ENCODE measurements at regions not wholly inside any gene's neighbourhood (a gene's known extent, or its start where the extent isn't known, plus 50 kb on each side); places are given as distances from the start of the nearest gene placed in this dataset.
A peak's percentile ranks its signal among the peaks of the same experiment; 100 is the strongest.

DNA sequence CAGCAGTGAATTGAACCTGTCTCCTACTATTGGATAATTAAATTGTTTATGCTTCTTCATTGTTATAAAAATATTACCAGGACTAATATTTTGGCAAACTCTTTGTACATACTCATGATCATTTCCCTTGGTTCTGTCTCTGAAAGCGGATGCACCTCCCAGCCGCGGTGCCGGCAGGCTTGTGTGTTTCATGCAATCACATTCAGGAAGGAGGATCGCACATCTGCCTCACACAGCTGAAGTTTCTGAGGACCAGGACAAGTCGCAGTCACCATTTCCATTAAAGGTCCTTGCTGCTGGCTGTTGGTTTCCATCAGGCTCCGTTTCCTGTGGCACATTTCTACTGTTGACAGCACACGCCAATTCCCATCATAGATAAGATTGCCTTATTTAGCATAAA, 117.8 kb upstream of the SHH start:
- Mint-ChIP-seq H3K4me3 (no peak overlapping the region), H3K4me1 (no peaks in the 10 kb centered on the region), H3K36me3 (ENCODE audit: low read depth) (no peaks in the 10 kb centered on the region), H3K27ac (ENCODE audit: unreplicated experiment) (peak overlapping the region; percentile 15), H3K9me3 (peaks cover 3% of the 10 kb centered on the region), H3K27me3 (ENCODE audit: low read depth) (peaks cover 26% of the 10 kb centered on the region)
- TF ChIP-seq, protein P1, sequence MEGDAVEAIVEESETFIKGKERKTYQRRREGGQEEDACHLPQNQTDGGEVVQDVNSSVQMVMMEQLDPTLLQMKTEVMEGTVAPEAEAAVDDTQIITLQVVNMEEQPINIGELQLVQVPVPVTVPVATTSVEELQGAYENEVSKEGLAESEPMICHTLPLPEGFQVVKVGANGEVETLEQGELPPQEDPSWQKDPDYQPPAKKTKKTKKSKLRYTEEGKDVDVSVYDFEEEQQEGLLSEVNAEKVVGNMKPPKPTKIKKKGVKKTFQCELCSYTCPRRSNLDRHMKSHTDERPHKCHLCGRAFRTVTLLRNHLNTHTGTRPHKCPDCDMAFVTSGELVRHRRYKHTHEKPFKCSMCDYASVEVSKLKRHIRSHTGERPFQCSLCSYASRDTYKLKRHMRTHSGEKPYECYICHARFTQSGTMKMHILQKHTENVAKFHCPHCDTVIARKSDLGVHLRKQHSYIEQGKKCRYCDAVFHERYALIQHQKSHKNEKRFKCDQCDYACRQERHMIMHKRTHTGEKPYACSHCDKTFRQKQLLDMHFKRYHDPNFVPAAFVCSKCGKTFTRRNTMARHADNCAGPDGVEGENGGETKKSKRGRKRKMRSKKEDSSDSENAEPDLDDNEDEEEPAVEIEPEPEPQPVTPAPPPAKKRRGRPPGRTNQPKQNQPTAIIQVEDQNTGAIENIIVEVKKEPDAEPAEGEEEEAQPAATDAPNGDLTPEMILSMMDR (conservative IDR thresholded peaks at IDR 0.05): no peak
- no peak for DNase-seq (ENCODE audit: low read depth, low spot score)

DNA sequence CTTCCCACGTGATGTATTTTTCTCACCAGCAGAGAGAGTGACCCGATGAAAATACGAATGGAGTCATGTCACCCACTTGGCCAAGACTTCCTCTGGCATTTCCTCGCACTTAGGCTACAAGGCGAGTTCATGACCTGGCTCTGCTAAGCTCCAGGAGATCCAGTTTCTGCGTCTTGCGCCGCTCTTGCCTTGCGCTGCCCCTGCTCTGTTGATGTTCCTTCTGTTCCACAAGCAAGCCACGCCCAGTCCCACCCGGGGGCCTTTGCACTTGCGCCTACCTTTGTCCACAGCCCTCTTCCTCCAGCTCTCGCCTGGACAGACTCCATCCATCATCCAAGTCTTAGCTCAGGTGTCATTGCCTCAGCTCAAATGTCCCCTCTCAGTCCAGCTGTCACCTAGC, 116.3 kb upstream of the SHH start:
- Mint-ChIP-seq H3K36me3 (ENCODE audit: low read depth) (no peaks in the 10 kb centered on the region), H3K9me3 (no peaks in the 10 kb centered on the region)
- TF ChIP-seq, protein P1 (conservative IDR thresholded peaks at IDR 0.05): no peak

DNA sequence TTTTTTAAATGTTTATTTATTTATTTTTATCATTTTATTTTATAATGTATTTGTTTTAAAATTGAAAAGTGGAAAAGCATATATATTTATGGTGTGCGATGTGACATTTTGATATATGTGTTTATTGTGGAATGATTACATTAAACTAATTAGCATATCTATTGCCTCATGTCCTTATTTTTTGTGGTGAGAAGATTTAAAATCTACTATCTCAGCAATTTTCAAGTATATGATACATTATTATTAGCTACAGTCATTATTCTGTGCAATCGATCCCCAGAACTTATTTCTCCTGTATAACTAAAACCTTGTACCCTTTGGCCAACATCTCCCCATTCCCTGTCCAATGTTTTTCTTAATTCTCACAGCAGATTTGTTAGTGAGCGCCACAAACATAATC, 115.6 kb upstream of the SHH start:
- TF ChIP-seq, protein P1 (conservative IDR thresholded peaks at IDR 0.05): no peak
- Mint-ChIP-seq H3K27me3 (ENCODE audit: low read depth) (peaks cover 26% of the 10 kb centered on the region), H3K36me3 (ENCODE audit: low read depth) (no peaks in the 10 kb centered on the region), H3K4me3 (no peak overlapping the region), H3K27ac (ENCODE audit: unreplicated experiment) (no peak overlapping the region), H3K4me1 (no peaks in the 10 kb centered on the region), H3K9me3 (no peaks in the 10 kb centered on the region)
- no peak for DNase-seq (ENCODE audit: low read depth, low spot score)

More for the DNA sequence above, 116.3 kb upstream of the SHH start:
- DNase-seq (ENCODE audit: low read depth, low spot score): no peak
- peaks cover 26% of the 10 kb centered on the region for H3K27me3 Mint-ChIP-seq (ENCODE audit: low read depth)
- no peaks in the 10 kb centered on the region for H3K4me1 Mint-ChIP-seq
- no peak overlapping the region for H3K4me3 Mint-ChIP-seq
- H3K27ac Mint-ChIP-seq (ENCODE audit: unreplicated experiment): no peak overlapping the region

DNA sequence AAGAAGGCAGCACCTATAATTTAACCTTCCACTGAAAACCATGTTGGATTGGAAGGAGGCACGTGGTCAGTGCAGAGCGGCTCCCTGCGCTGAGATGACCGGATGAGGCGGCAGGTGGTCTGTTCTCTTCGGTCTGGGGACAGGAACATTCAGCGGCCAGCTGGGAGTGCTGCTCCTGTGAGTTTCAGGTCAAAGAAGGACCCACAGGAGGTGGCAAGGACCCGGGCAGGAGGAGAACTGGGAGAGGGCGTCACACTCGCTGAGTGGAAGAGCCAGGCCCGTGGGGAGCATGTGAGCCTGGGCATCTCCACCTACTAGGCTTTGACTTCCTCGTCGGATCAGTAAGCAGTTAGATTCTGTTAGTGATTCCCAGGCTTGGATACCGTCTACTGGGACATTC, 113.4 kb upstream of the SHH start:
- Mint-ChIP-seq H3K4me3 (no peak overlapping the region), H3K27ac (ENCODE audit: unreplicated experiment) (no peak overlapping the region), H3K9me3 (no peaks in the 10 kb centered on the region), H3K36me3 (ENCODE audit: low read depth) (no peaks in the 10 kb centered on the region), H3K27me3 (ENCODE audit: low read depth) (peaks cover 23% of the 10 kb centered on the region), H3K4me1 (no peaks in the 10 kb centered on the region)
- no peak for DNase-seq (ENCODE audit: low read depth, low spot score)
- TF ChIP-seq, protein P1 (conservative IDR thresholded peaks at IDR 0.05): no peak

DNA sequence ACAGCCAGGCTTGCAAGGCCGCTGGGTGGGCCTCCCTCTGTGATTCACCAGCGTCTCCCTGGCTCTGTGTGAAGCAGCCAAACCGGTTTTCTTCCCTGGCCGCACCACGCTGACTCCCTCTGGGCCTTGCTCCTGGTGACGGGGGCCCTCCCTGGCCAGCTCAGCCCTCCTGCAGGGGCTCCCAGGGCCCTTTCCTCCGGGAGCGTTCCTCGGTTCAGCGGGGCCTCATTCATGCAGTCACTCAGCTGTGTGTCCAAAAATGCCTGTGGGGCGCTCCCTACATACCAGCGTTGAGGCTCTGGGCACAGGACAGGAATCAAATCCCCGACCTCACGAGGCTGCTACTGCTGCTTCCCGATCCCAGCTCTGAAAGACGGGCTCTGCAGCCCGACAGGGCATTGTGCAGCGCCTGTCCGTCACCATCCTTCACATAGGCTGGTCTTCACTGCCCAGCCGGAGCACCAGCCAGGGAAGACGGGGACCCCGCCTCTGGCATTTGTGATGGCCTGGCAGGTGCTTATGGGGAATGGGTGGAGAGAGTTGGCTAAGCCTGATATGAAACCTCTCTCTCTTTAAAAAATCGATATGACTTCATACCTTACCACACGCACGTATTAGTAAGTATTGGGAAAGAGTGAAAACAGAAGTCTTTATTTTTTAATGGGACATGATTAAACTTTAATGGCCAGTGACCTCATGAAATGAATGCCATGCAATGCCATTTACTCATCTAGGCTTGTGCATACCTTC, 110.0 kb upstream of the SHH start:
- H3K36me3 Mint-ChIP-seq (ENCODE audit: low read depth): no peaks in the 10 kb centered on the region
- H3K4me3 Mint-ChIP-seq: no peak overlapping the region
- no peaks in the 10 kb centered on the region for H3K4me1 Mint-ChIP-seq
- H3K27me3 Mint-ChIP-seq (ENCODE audit: low read depth): no peaks in the 10 kb centered on the region
- peaks cover 3% of the 10 kb centered on the region for H3K9me3 Mint-ChIP-seq
- no peak for DNase-seq (ENCODE audit: low read depth, low spot score)
- no peak overlapping the region for H3K27ac Mint-ChIP-seq (ENCODE audit: unreplicated experiment)
- TF ChIP-seq, protein P1 (conservative IDR thresholded peaks at IDR 0.05): no peak
